A549 (cell line): ENCODE measurements at regions not wholly inside any gene's neighbourhood (a gene's known extent, or its start where the extent isn't known, plus 50 kb on each side); places are given as distances from the start of the nearest gene placed in this dataset.

Experiments
- ATAC-seq, 2 experiments: fragments of 200-7000 bp in 1 of 2; fragments of >200 bp in 1 of 2; cut with Nextera tagmentation in 1 of 2; cut with Tn5 transposase in 1 of 2; 3 replicates each; pipeline versions ENCODE4 v1.8.0 to v1.9.1; 2018 to 2020; ENCODE audit warnings: mild to moderate bottlenecking in 1 of 2, moderate library complexity in 1 of 2
- CTCF ChIA-PET: fragments of 300-600 bp; sonication (Branson Sonifier 250); formaldehyde crosslinking; extraction: SDS; loops from one replicate; lab custom pipeline; 2021; ENCODE audit warnings: antibody characterized with exemption, inconsistent platforms; lab: Yijun Ruan, JAX
- POLR2A ChIA-PET: fragments of 350-600 bp; formaldehyde crosslinking; extraction: SDS; loops from one replicate; lab custom pipeline; 2021; ENCODE audit warnings: antibody characterized with exemption, inconsistent platforms; lab: Yijun Ruan, JAX
- DNase-seq, 2 experiments: peaks; one replicate each; pipeline versions ENCODE4 v3.0.0 to v3.0.0-alpha.2; 2011 to 2016; ENCODE audit warnings: low read depth in 1 of 2, low spot score in 1 of 2
- FAIRE-seq: peaks from 2 replicates; lab custom pipeline; 2011; peaks lifted over from hg19 to GRCh38; lab: Jason Lieb, UNC
- H3K27ac ChIP-seq, 2 experiments: fragments of >200 bp; sonication (Bioruptor Twin); formaldehyde crosslinking; 3 replicates each; pipeline ENCODE4 v1.5.1; 2016 to 2017
- H3K4me1 ChIP-seq: fragments of >200 bp; sonication (Bioruptor Twin); formaldehyde crosslinking; 3 replicates; pipeline ENCODE4 v1.6.1; 2016
- H3K4me2 ChIP-seq: fragments of >200 bp; sonication (Bioruptor Twin); formaldehyde crosslinking; 3 replicates; pipeline ENCODE4 v1.6.1; 2016
- H3K4me3 ChIP-seq: fragments of >200 bp; sonication (Bioruptor Twin); formaldehyde crosslinking; 3 replicates; pipeline ENCODE4 v1.5.1; 2016
- H3K9me3 ChIP-seq: fragments of >200 bp; sonication (Bioruptor Twin); formaldehyde crosslinking; 3 replicates; pipeline ENCODE4 v1.6.1; 2016
- ATOH8 ChIP-seq: fragments of 250-450 bp; sonication (Bioruptor Pico); IDR thresholded peaks from 2 replicates; pipeline ENCODE4 v1.5.0; 2020; ENCODE audit warnings: low read depth, mild to moderate bottlenecking, moderate library complexity
- BHLHE40 ChIP-seq: IDR thresholded peaks from 2 replicates; pipeline ENCODE4 v1.6.1; 2012; ENCODE audit warnings: low read depth, low read length, inconsistent platforms
- GATA3 ChIP-seq: IDR thresholded peaks from 2 replicates; pipeline ENCODE4 v1.6.1; 2012; ENCODE audit warnings: borderline replicate concordance
- HEYL ChIP-seq: fragments of 250-450 bp; sonication (Bioruptor Pico); IDR thresholded peaks from 2 replicates; pipeline ENCODE4 v1.8.0; 2021; ENCODE audit warnings: mild to moderate bottlenecking, moderate library complexity
- HOXA7 ChIP-seq: fragments of 250-450 bp; sonication (Bioruptor Pico); IDR thresholded peaks from 2 replicates; pipeline ENCODE4 v1.5.0; 2020; ENCODE audit warnings: mild to moderate bottlenecking, moderate library complexity
- KDM1A ChIP-seq: fragments of 200-600 bp; sonication (generic); IDR thresholded peaks from 2 replicates; pipeline ENCODE4 v1.6.1; 2016; ENCODE audit warnings: low read depth, mild to moderate bottlenecking
- KDM5A ChIP-seq: fragments of 200-600 bp; sonication (generic); IDR thresholded peaks from 2 replicates; pipeline ENCODE4 v1.6.1; 2016; ENCODE audit warnings: antibody characterized with exemption, mild to moderate bottlenecking
- MAX ChIP-seq: IDR thresholded peaks from 2 replicates; pipeline ENCODE4 v1.6.1; 2012
- NPAS2 ChIP-seq: fragments of 250-450 bp; sonication (Bioruptor Pico); IDR thresholded peaks from 2 replicates; pipeline ENCODE4 v1.8.0; 2022; ENCODE audit warnings: mild to moderate bottlenecking, moderate library complexity, borderline replicate concordance
- NR3C1 ChIP-seq: fragments of >200 bp; sonication (Bioruptor Twin); formaldehyde crosslinking; IDR thresholded peaks from 3 replicates; pipeline ENCODE4 v1.6.1; 2017
- POLR2AphosphoS2 ChIP-seq: conservative IDR thresholded peaks from 2 replicates; pipeline ENCODE4 v1.6.1; 2012; ENCODE audit warnings: low read length, improper control_type of control experiment, inconsistent platforms
- SREBF2 ChIP-seq: fragments of 450-650 bp; IDR thresholded peaks from 2 replicates; pipeline ENCODE4 v1.6.1; 2014; ENCODE audit warnings: mild to moderate bottlenecking, moderate library complexity
- TFCP2L1 ChIP-seq: fragments of 250-450 bp; sonication (Bioruptor Pico); IDR thresholded peaks from 2 replicates; pipeline ENCODE4 v1.5.0; 2021; ENCODE audit warnings: mild to moderate bottlenecking
- ZC3H11A ChIP-seq: fragments of 450-650 bp; IDR thresholded peaks from 2 replicates; pipeline ENCODE4 v1.6.1; 2014; ENCODE audit warnings: antibody characterized with exemption, mild to moderate bottlenecking
- ZFP36 ChIP-seq: fragments of 450-650 bp; IDR thresholded peaks from 2 replicates; pipeline ENCODE4 v1.6.1; 2014; ENCODE audit warnings: borderline replicate concordance; ENCODE audit not compliant: partially characterized antibody
- WGBS: methylation state at CpG from one replicate; pipeline ENCODE4 v1.1.6; 2017; ENCODE audit errors: missing lambda C conversion rate; 5-methylcytosine and 5-hydroxymethylcytosine counted together
- TF ChIP-seq, protein P1 (sequence below): fragments of >200 bp; sonication (Bioruptor Twin); formaldehyde crosslinking; IDR thresholded peaks from 3 replicates; pipeline ENCODE4 v1.5.1; 2016
- TF ChIP-seq, protein P2 (sequence below): fragments of >200 bp; sonication (Bioruptor Twin); formaldehyde crosslinking; IDR thresholded peaks from 3 replicates; pipeline ENCODE4 v1.6.1; 2016
- TF ChIP-seq, protein P3 (sequence below): IDR thresholded peaks from 2 replicates; pipeline ENCODE4 v1.6.1; 2012; ENCODE audit warnings: low read depth, borderline replicate concordance
- TF ChIP-seq, protein P4 (sequence below): IDR thresholded peaks from 2 replicates; pipeline ENCODE4 v1.6.1; 2012

- DNase-seq = no peak
- TF ChIP-seq TFCP2L1 (CRISPR knock-in tag) (no peak), KDM1A (no peak), SREBF2 (no peak), BHLHE40 (no peak), ATOH8 (CRISPR knock-in tag) (no peak), HEYL (CRISPR knock-in tag) (no peak), MAX (no peak), ZC3H11A (no peak), NPAS2 (CRISPR knock-in tag) (no peak), NR3C1 (no peak), GATA3 (no peak)
- TF ChIP-seq, protein P1, sequence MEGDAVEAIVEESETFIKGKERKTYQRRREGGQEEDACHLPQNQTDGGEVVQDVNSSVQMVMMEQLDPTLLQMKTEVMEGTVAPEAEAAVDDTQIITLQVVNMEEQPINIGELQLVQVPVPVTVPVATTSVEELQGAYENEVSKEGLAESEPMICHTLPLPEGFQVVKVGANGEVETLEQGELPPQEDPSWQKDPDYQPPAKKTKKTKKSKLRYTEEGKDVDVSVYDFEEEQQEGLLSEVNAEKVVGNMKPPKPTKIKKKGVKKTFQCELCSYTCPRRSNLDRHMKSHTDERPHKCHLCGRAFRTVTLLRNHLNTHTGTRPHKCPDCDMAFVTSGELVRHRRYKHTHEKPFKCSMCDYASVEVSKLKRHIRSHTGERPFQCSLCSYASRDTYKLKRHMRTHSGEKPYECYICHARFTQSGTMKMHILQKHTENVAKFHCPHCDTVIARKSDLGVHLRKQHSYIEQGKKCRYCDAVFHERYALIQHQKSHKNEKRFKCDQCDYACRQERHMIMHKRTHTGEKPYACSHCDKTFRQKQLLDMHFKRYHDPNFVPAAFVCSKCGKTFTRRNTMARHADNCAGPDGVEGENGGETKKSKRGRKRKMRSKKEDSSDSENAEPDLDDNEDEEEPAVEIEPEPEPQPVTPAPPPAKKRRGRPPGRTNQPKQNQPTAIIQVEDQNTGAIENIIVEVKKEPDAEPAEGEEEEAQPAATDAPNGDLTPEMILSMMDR = no peak
- TF ChIP-seq, protein P2, sequence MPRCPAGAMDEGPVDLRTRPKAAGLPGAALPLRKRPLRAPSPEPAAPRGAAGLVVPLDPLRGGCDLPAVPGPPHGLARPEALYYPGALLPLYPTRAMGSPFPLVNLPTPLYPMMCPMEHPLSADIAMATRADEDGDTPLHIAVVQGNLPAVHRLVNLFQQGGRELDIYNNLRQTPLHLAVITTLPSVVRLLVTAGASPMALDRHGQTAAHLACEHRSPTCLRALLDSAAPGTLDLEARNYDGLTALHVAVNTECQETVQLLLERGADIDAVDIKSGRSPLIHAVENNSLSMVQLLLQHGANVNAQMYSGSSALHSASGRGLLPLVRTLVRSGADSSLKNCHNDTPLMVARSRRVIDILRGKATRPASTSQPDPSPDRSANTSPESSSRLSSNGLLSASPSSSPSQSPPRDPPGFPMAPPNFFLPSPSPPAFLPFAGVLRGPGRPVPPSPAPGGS = no peak
- Histone ChIP-seq H3K9me3 (no peaks in the 10 kb centered on the region), H3K4me3 (no peak overlapping the region), H3K27ac (no peak overlapping the region), H3K4me1 (no peaks in the 10 kb centered on the region), H3K4me2 (no peak overlapping the region)
- ChIA-PET POLR2A (no interaction called here), CTCF (no interaction called here)
- ATAC-seq = no peak
- WGBS = 3% methylated on average over 9 of the region's 9 CpGs
- no peak for FAIRE-seq
Measured at GRCh38 chr16:66006485-66006884, 360.0 kb upstream of the CDH5 start.

DNA sequence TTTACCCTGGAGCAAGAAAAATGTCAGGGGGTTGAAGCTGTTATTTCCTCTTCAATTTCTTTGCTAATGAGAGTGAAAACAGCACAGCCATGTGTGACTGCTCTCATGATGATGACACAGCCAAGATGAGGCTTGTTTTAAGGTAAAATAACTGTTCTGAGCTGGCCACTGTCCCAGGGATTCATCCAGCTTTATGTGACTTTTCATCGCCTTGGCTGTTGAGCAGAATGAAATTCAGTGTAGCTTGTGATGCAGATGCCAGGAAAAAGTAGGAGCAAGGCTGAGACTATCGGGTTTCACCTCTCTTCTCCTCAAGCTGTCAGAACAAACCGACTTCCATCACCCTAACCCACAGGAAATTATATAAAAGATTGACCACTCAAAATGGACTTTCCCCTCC, 361.8 kb upstream of the CDH5 start:
- POLR2A ChIA-PET = no interaction called here
- Histone ChIP-seq H3K4me1 (no peaks in the 10 kb centered on the region), H3K9me3 (no peaks in the 10 kb centered on the region), H3K4me2 (no peak overlapping the region), H3K27ac (no peak overlapping the region), H3K4me3 (no peak overlapping the region)
- FAIRE-seq (no peak), ATAC-seq (no peak), DNase-seq (no peak)
- TF ChIP-seq ATOH8 (CRISPR knock-in tag) (no peak), BHLHE40 (no peak), ZFP36 (no peak), HOXA7 (CRISPR knock-in tag) (no peak), POLR2AphosphoS2 (no peak), KDM5A (no peak), NPAS2 (CRISPR knock-in tag) (no peak), HEYL (CRISPR knock-in tag) (no peak)
- TF ChIP-seq, protein P3, sequence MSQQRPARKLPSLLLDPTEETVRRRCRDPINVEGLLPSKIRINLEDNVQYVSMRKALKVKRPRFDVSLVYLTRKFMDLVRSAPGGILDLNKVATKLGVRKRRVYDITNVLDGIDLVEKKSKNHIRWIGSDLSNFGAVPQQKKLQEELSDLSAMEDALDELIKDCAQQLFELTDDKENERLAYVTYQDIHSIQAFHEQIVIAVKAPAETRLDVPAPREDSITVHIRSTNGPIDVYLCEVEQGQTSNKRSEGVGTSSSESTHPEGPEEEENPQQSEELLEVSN = no peak
- TF ChIP-seq, protein P4, sequence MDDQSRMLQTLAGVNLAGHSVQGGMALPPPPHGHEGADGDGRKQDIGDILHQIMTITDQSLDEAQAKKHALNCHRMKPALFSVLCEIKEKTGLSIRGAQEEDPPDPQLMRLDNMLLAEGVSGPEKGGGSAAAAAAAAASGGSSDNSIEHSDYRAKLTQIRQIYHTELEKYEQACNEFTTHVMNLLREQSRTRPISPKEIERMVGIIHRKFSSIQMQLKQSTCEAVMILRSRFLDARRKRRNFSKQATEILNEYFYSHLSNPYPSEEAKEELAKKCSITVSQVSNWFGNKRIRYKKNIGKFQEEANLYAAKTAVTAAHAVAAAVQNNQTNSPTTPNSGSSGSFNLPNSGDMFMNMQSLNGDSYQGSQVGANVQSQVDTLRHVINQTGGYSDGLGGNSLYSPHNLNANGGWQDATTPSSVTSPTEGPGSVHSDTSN = no peak
- CTCF ChIA-PET = interaction anchor here (2.0 kb wide), 1 partner anchor 13 kb away, joined by 5 read pairs; no protein-coding TSS in a partner anchor
- 0% methylated on average over 3 of the region's 3 CpGs for WGBS
